Caco-2 (cell line): ENCODE measurements at regions not wholly inside any gene's neighbourhood (a gene's known extent, or its start where the extent isn't known, plus 50 kb on each side); places are given as distances from the start of the nearest gene placed in this dataset.

Experiments
- BruUV-seq: library from RNA; stranded (reverse); fragments of 400-500 nt; replicated peaks from 2 replicates; lab custom pipeline; 2021; lab: Mats Ljungman, UMichigan
- CTCF ChIA-PET: fragments of 300-600 bp; sonication (Branson Sonifier 250); formaldehyde crosslinking; loops from one replicate; lab custom pipeline; 2022; ENCODE audit warnings: antibody characterized with exemption; lab: Charles Lee
- POLR2A ChIA-PET: fragments of 300-600 bp; sonication (Branson Sonifier 250); formaldehyde crosslinking; loops from one replicate; lab custom pipeline; 2022; ENCODE audit warnings: antibody characterized with exemption; lab: Charles Lee
- DNase-seq, 2 experiments: peaks; one replicate each; pipeline versions ENCODE4 v3.0.0 to v3.0.0-alpha.2; 2020 to 2022
- H3K27me3 ChIP-seq: replicated peaks from 2 replicates; pipeline ENCODE4 v1.6.0; 2011; ENCODE audit warnings: low read length; ENCODE audit not compliant: control insufficient read depth, insufficient read depth
- H3K36me3 ChIP-seq: 2 replicates; pipeline ENCODE4 v1.5.1; 2011; ENCODE audit warnings: low read length; ENCODE audit not compliant: control insufficient read depth, insufficient read depth
- H3K4me1 ChIP-seq: fragments of 250-450 bp; sonication (Bioruptor Pico); 2 replicates; pipeline ENCODE4 v1.5.1; 2020; ENCODE audit warnings: mild to moderate bottlenecking
- H3K4me3 ChIP-seq: 2 replicates; pipeline ENCODE4 v1.5.1; 2011; ENCODE audit warnings: low read depth, mild to moderate bottlenecking, control low read depth, low read length
- H3K9me3 ChIP-seq: fragments of 250-450 bp; sonication (Bioruptor Pico); 2 replicates; pipeline ENCODE4 v1.5.1; 2020; ENCODE audit warnings: mild to moderate bottlenecking, moderate library complexity
- H3K27ac Mint-ChIP-seq: one replicate; pipeline ENCODE4 v1.8.0; 2022; ENCODE audit warnings: mixed read lengths; ENCODE audit not compliant: unreplicated experiment
- H3K27me3 Mint-ChIP-seq: one replicate; pipeline ENCODE4 v1.8.0; 2022; ENCODE audit warnings: mixed read lengths; ENCODE audit not compliant: insufficient read depth, unreplicated experiment
- H3K36me3 Mint-ChIP-seq: one replicate; pipeline ENCODE4 v1.8.0; 2022; ENCODE audit warnings: mild to moderate bottlenecking, mixed read lengths; ENCODE audit not compliant: insufficient read depth, unreplicated experiment
- H3K4me1 Mint-ChIP-seq: one replicate; pipeline ENCODE4 v1.8.0; 2022; ENCODE audit warnings: low read depth, mixed read lengths; ENCODE audit not compliant: unreplicated experiment
- H3K4me3 Mint-ChIP-seq: one replicate; pipeline ENCODE4 v1.8.0; 2022; ENCODE audit warnings: mild to moderate bottlenecking, moderate library complexity, mixed read lengths; ENCODE audit not compliant: unreplicated experiment
- H3K9me3 Mint-ChIP-seq: one replicate; pipeline ENCODE4 v1.8.0; 2022; ENCODE audit warnings: mixed read lengths; ENCODE audit not compliant: unreplicated experiment
- intact Hi-C: fragments of 100-400 bp; cut with micrococcal nuclease; formaldehyde crosslinking; loops from one replicate; pipeline ENCODE4 v1.10.0; 2022; ENCODE audit not compliant: unreplicated experiment
- TF ChIP-seq, protein P1 (sequence below), 2 experiments: fragments of 200-600 bp in 1 of 2; IDR thresholded peaks; 1 replicate in 1 of 2; 2 replicates in 1 of 2; pipeline versions ENCODE4 v1.5.1 to v1.8.0; 2011 to 2022; ENCODE audit warnings: antibody characterized with exemption in 1 of 2, control low read depth in 1 of 2, inconsistent platforms in 1 of 2, low read depth in 1 of 2, low read length in 1 of 2, mild to moderate bottlenecking in 1 of 2, moderate library complexity in 1 of 2; ENCODE audit not compliant: insufficient read depth in 1 of 2, severe bottlenecking in 1 of 2, unreplicated experiment in 1 of 2

DNA sequence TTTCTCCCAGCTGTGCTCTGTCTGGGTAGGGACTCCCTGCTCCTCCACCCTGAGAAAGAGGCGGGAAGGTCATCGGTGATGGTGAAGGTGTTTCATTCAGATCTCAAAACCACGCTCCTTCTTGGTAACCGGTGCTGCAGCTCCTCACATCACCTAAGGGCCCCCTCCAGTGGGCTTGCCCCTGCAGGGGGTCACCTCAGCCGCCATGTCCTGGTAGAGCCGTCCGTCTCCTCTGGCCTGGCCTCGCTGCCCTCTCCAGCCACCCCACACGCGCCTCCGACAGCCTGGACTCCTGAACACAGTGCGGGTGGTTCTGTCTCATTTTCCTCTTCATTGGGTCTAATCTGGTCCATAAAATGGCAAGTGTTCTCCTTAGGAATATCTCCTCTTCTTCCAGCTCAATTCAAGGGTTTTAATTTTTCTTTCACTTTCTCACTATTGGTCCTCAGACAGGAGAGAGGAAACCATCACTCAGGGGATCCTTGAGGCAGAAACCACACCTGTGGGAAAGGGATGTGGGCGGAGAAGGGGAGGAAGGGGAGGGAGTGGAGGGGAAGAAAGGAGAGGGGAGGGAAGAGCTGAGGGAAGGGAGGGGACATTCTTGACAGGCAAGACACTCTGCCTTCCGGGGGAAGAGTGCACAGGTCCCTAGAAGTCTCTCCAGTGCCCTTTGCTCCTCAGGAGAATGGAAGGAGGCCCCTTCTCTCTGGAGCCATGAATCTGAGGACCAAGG lies 1338.4 kb downstream of the TBC1D22A start:
- POLR2A ChIA-PET: no interaction called here
- H3K9me3 ChIP-seq: no peaks in the 10 kb centered on the region
- TF ChIP-seq, protein P1, sequence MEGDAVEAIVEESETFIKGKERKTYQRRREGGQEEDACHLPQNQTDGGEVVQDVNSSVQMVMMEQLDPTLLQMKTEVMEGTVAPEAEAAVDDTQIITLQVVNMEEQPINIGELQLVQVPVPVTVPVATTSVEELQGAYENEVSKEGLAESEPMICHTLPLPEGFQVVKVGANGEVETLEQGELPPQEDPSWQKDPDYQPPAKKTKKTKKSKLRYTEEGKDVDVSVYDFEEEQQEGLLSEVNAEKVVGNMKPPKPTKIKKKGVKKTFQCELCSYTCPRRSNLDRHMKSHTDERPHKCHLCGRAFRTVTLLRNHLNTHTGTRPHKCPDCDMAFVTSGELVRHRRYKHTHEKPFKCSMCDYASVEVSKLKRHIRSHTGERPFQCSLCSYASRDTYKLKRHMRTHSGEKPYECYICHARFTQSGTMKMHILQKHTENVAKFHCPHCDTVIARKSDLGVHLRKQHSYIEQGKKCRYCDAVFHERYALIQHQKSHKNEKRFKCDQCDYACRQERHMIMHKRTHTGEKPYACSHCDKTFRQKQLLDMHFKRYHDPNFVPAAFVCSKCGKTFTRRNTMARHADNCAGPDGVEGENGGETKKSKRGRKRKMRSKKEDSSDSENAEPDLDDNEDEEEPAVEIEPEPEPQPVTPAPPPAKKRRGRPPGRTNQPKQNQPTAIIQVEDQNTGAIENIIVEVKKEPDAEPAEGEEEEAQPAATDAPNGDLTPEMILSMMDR (IDR thresholded peaks at IDR 0.05; ENCODE audit: insufficient read depth in 1 of 2, low read depth in 1 of 2, low read length in 1 of 2, severe bottlenecking in 1 of 2, unreplicated experiment in 1 of 2): no peak
- CTCF ChIA-PET: no interaction called here
- no peak overlapping the region for H3K4me3 ChIP-seq
- Mint-ChIP-seq H3K4me1 (no peaks in the 10 kb centered on the region), H3K9me3 (no peaks in the 10 kb centered on the region), H3K27me3 (peaks cover 16% of the 10 kb centered on the region), H3K4me3 (no peak overlapping the region), H3K36me3 (no peaks in the 10 kb centered on the region), H3K27ac (no peak overlapping the region)
- no TSS peak for BruUV-seq
- no peaks in the 10 kb centered on the region for H3K4me1 ChIP-seq
- intact Hi-C loops: no loop called here
- no peaks in the 10 kb centered on the region for H3K36me3 ChIP-seq
- no peaks in the 10 kb centered on the region for H3K27me3 ChIP-seq
- no peak for DNase-seq

- no peaks in the 10 kb centered on the region for H3K4me1 ChIP-seq
- Mint-ChIP-seq H3K4me1 (no peaks in the 10 kb centered on the region), H3K27me3 (peaks cover 8% of the 10 kb centered on the region), H3K27ac (no peak overlapping the region), H3K36me3 (no peaks in the 10 kb centered on the region), H3K4me3 (no peak overlapping the region), H3K9me3 (no peaks in the 10 kb centered on the region)
- BruUV-seq: no TSS peak
- ChIA-PET CTCF (no interaction called here), POLR2A (no interaction called here)
- no peak for DNase-seq
- intact Hi-C loops: no loop called here
- TF ChIP-seq, protein P1 (IDR thresholded peaks at IDR 0.05; ENCODE audit: insufficient read depth in 1 of 2, low read depth in 1 of 2, low read length in 1 of 2, severe bottlenecking in 1 of 2, unreplicated experiment in 1 of 2): no peak
- H3K4me3 ChIP-seq: no peak overlapping the region
- H3K36me3 ChIP-seq: no peaks in the 10 kb centered on the region
- no peaks in the 10 kb centered on the region for H3K27me3 ChIP-seq
- no peaks in the 10 kb centered on the region for H3K9me3 ChIP-seq
These were observed 1337.2 kb downstream of the TBC1D22A start for GRCh38 chr22:48099671-48100070.

GRCh38 chr22:48099251-48099650 lies 1336.8 kb downstream of the TBC1D22A start:
- BruUV-seq: no TSS peak

More at GRCh38 chr22:48099251-48099650, 1336.8 kb downstream of the TBC1D22A start:
- Mint-ChIP-seq H3K27me3 (peaks cover 6% of the 10 kb centered on the region), H3K4me1 (no peaks in the 10 kb centered on the region), H3K27ac (no peak overlapping the region), H3K4me3 (no peak overlapping the region), H3K9me3 (no peaks in the 10 kb centered on the region), H3K36me3 (no peaks in the 10 kb centered on the region)
- ChIA-PET POLR2A (no interaction called here), CTCF (no interaction called here)
- intact Hi-C loops: no loop called here
- Histone ChIP-seq H3K9me3 (no peaks in the 10 kb centered on the region), H3K27me3 (no peaks in the 10 kb centered on the region), H3K36me3 (no peaks in the 10 kb centered on the region), H3K4me1 (no peaks in the 10 kb centered on the region), H3K4me3 (no peak overlapping the region)
- TF ChIP-seq, protein P1 (IDR thresholded peaks at IDR 0.05; ENCODE audit: insufficient read depth in 1 of 2, low read depth in 1 of 2, low read length in 1 of 2, severe bottlenecking in 1 of 2, unreplicated experiment in 1 of 2): no peak
- DNase-seq: no peak
